ENCODE measurements at regions not wholly inside any gene's neighbourhood (a gene's known extent, or its start where the extent isn't known, plus 50 kb on each side); places are given as distances from the start of the nearest gene placed in this dataset.

DNA sequence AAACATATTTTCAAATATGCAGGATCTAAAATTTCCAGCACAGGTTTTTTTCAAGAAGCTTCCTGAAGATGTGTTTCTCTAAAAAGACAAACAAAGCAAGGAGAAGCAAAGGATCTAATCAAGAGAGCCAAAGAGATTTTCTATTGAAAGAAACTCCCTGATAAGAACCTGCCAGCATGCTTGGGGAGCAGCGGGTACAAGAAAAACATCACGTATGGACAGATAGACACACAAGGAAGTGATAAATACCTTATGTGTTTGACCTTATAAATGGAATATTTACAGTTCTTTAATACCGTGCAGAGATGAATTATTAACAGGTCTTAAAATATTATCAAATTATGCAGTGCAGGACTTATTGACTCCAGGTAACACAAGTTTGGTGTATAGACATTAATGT lies 562.1 kb downstream of the DACH1 start:
- no peak for TF ChIP-seq ZNF274 (IDR thresholded peaks at IDR 0.05; ENCODE audit: low read depth, low read length)
- TF ChIP-seq YY1 (IDR thresholded peaks at IDR 0.05; ENCODE audit: insufficient read depth, insufficient read length): no peak
- TF ChIP-seq SUZ12 (IDR thresholded peaks at IDR 0.05; ENCODE audit: extremely low read depth, insufficient read depth, insufficient read length): no peak
